Left ventricle myocardium inferior (tissue), 1 donor: ENCODE measurements at regions not wholly inside any gene's neighbourhood (a gene's known extent, or its start where the extent isn't known, plus 50 kb on each side); places are given as distances from the start of the nearest gene placed in this dataset.
"Not testable (repeated sequence)": the region's sequence is repeated elsewhere in the genome, so short reads cannot be mapped to it uniquely, and the experiment has no call there.

Experiments used
- DNase-seq: peaks from one replicate; pipeline ENCODE4 v3.0.0-alpha.2; 2020
- H3K27ac ChIP-seq: fragments of 200-600 bp; replicated peaks from 2 replicates; pipeline ENCODE4 v1.8.0; 2021
- H3K27me3 ChIP-seq: fragments of 200-600 bp; 2 replicates; pipeline ENCODE4 v1.8.0; 2021; ENCODE audit warnings: low read depth
- H3K36me3 ChIP-seq: fragments of 200-600 bp; 2 replicates; pipeline ENCODE4 v1.8.0; 2021
- H3K4me1 ChIP-seq: fragments of 200-600 bp; 2 replicates; pipeline ENCODE4 v1.8.0; 2021
- H3K4me3 ChIP-seq: fragments of 200-600 bp; 2 replicates; pipeline ENCODE4 v1.8.0; 2021; ENCODE audit warnings: mild to moderate bottlenecking, moderate library complexity
- H3K9me3 ChIP-seq: fragments of 200-600 bp; replicated peaks from 2 replicates; pipeline ENCODE4 v1.8.0; 2021
- intact Hi-C: fragments of 100-400 bp; cut with micrococcal nuclease; formaldehyde crosslinking; loops from one replicate; pipeline ENCODE4 v1.11.0; 2022
- TF ChIP-seq, protein P1 (sequence below): fragments of 200-600 bp; IDR thresholded peaks from 2 replicates; pipeline ENCODE4 v1.8.0; 2021; ENCODE audit warnings: antibody characterized with exemption, mild to moderate bottlenecking, borderline replicate concordance
- donor health status: DM: no; HTN: yes; CAD: no; lungs with severe emphysema.

- Histone ChIP-seq H3K27me3 (no peaks in the 10 kb centered on the region), H3K36me3 (peaks cover 12% of the 10 kb centered on the region), H3K4me1 (peaks cover 18% of the 10 kb centered on the region), H3K9me3 (no peaks in the 10 kb centered on the region), H3K27ac (no peak overlapping the region), H3K4me3 (no peak overlapping the region)
- no peak for DNase-seq
- intact Hi-C loops = no loop called here
- TF ChIP-seq, protein P1, sequence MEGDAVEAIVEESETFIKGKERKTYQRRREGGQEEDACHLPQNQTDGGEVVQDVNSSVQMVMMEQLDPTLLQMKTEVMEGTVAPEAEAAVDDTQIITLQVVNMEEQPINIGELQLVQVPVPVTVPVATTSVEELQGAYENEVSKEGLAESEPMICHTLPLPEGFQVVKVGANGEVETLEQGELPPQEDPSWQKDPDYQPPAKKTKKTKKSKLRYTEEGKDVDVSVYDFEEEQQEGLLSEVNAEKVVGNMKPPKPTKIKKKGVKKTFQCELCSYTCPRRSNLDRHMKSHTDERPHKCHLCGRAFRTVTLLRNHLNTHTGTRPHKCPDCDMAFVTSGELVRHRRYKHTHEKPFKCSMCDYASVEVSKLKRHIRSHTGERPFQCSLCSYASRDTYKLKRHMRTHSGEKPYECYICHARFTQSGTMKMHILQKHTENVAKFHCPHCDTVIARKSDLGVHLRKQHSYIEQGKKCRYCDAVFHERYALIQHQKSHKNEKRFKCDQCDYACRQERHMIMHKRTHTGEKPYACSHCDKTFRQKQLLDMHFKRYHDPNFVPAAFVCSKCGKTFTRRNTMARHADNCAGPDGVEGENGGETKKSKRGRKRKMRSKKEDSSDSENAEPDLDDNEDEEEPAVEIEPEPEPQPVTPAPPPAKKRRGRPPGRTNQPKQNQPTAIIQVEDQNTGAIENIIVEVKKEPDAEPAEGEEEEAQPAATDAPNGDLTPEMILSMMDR = no peak
Observed at GRCh38 chr1:219322766-219323165, 149.1 kb downstream of the LYPLAL1 start.

DNA sequence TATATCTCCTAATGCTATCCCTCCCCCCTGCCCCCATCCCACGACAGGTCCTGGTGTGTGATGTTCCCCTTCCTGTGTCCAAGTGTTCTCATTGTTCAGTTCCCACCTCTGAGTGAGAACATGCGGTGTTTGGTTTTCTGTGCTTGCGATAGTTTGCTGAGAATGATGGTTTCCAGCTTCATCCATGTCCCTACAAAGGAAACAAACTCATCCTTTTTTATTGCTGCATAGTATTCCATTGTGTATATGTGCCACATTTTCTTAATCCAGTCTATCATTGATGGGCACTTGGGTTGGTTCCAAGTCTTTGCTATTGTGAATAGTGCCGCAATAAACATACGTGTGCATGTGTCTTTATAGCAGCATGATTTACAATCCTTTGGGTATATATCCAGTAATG, 146.9 kb downstream of the LYPLAL1 start:
- H3K9me3 ChIP-seq, H3K4me3 ChIP-seq, DNase-seq, intact Hi-C loops, H3K27me3 ChIP-seq, H3K36me3 ChIP-seq, H3K27ac ChIP-seq: not testable (repeated sequence)
- peaks cover 18% of the 10 kb centered on the region for H3K4me1 ChIP-seq

GRCh38 chr1:219318826-219319225, 145.1 kb downstream of the LYPLAL1 start:
- Histone ChIP-seq H3K4me1 (peaks cover 18% of the 10 kb centered on the region), H3K4me3 (no peak overlapping the region), H3K27ac (no peak overlapping the region), H3K36me3 (peaks cover 6% of the 10 kb centered on the region), H3K27me3 (no peaks in the 10 kb centered on the region), H3K9me3 (peaks cover 14% of the 10 kb centered on the region)
- no peak for DNase-seq
- TF ChIP-seq, protein P1 = no peak
- intact Hi-C loops = no loop called here

DNA sequence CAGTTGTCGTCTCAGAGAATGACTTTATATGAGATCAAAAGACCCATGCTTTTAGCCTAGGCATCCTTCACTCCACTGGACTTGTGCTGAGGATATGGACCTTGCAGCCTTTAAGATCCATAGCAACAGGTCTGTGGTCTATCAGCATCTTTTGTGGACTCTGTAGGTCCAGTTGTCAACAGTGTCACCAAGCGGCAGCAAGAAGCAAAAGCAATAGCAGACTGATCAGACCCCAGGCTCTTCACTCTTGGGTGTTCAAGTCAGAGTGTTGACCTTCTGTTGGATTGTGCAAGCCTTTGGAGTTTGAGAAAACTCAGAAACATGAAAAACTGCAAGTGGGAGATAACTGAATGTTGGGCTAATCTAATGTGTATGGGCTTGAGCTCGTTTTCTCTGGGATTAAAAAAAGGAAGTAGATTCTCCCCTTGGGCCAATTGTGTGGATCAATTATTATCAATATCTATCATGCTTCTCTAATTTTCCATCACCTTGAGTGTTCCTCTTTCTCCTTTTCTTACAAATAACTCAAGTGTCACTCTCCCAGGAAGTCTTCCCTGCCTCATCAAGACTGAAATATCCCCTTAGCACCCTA, 144.2 kb downstream of the LYPLAL1 start:
- DNase-seq = no peak

DNA sequence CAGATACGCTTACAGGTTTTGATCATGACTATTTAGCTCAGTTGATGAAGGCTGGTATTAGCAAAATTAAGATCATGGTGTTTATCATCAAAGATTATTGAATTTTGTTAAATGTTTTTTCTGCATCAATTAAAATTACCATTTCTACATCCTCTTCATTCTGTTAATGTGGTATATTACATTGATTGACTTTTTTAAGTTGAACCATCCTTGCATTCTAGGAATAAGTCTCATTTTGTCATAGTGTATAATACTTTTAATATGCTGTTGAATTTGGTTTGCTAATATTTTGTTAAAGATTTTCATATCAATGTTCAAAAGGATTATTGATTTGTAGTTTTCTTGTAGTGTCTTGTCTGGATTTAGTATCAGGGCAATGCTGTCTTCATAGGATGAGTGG, 142.4 kb downstream of the LYPLAL1 start:
- intact Hi-C loops = no loop called here
- H3K27ac ChIP-seq = no peak overlapping the region
- no peak overlapping the region for H3K4me3 ChIP-seq
- TF ChIP-seq, protein P1 = no peak
- H3K36me3 ChIP-seq = peaks cover 6% of the 10 kb centered on the region
- no peaks in the 10 kb centered on the region for H3K27me3 ChIP-seq
- DNase-seq = no peak
- peaks cover 14% of the 10 kb centered on the region for H3K9me3 ChIP-seq
- no peaks in the 10 kb centered on the region for H3K4me1 ChIP-seq

More for the DNA sequence above, 144.2 kb downstream of the LYPLAL1 start:
- intact Hi-C loops = no loop called here
- Histone ChIP-seq H3K36me3 (peaks cover 6% of the 10 kb centered on the region), H3K4me3 (no peak overlapping the region), H3K4me1 (peaks cover 9% of the 10 kb centered on the region), H3K27me3 (no peaks in the 10 kb centered on the region), H3K27ac (no peak overlapping the region), H3K9me3 (peaks cover 14% of the 10 kb centered on the region)
- TF ChIP-seq, protein P1 = no peak

DNA sequence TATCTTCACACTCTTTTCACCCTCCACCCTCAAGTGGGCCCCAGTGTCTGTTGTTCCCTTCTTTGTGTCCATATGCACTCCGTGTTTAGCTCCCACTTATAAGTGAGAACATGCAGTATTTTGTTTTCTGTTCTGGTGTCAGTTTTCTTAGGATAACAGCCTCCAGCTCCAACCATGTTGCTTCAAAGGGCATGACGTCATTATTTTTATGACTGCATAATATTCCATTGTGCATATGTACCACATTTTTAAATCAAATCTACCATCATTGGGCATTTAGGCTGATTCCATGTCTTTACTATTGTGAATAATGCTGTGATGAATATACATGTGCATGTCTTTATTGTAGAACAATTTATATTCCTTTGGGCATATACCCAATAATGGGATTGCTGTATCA, 140.3 kb downstream of the LYPLAL1 start:
- Histone ChIP-seq H3K4me1 (no peaks in the 10 kb centered on the region), H3K27ac (no peak overlapping the region), H3K27me3 (no peaks in the 10 kb centered on the region), H3K4me3 (no peak overlapping the region), H3K9me3 (peaks cover 14% of the 10 kb centered on the region), H3K36me3 (peaks cover 8% of the 10 kb centered on the region)
- DNase-seq = no peak
- intact Hi-C loops = no loop called here
- TF ChIP-seq, protein P1 = no peak
